Cardiac fibroblast (primary cell): ENCODE measurements at regions not wholly inside any gene's neighbourhood (a gene's known extent, or its start where the extent isn't known, plus 50 kb on each side); places are given as distances from the start of the nearest gene placed in this dataset.

Source experiments
- DNase-seq, 2 donors: peaks; one replicate each; pipeline versions ENCODE4 v3.0.0 to v3.0.0-alpha.2; 2010; ENCODE audit warnings: low read depth in 2 of 2
- H3K4me3 ChIP-seq, 2 donors: replicated peaks in 1 of 2; 1 replicate in 1 of 2; 2 replicates in 1 of 2; pipeline ENCODE4 v1.5.1; 2011; ENCODE audit warnings: low read depth in 2 of 2, low read length in 2 of 2, mild to moderate bottlenecking in 2 of 2, moderate library complexity in 1 of 2
- TF ChIP-seq, protein P1 (sequence below): IDR thresholded peaks from one replicate; pipeline ENCODE4 v1.5.1; 2011; ENCODE audit warnings: low read depth, mild to moderate bottlenecking, low read length, inconsistent platforms

DNA sequence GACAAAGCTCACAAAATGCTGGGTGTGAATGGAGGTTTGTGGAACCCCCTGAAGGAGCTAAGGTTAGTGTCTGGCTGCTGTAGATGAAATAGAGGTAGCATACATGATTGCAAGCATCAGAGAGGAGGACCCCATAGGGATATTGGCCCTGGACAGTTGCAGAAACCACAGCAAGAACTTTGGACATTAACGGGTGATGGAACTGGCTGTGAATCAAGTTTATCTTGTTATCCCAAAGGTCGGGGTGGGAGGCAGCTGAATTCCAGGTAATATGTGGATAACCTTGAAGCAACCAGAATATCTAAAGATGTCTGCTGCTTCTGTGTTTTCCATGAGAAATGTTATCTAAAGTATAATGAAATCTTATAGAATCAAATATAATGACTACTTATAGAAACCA is 447.7 kb downstream of the ZSWIM6 start:
- no peak overlapping the region for H3K4me3 ChIP-seq
- no peak for DNase-seq
- TF ChIP-seq, protein P1, sequence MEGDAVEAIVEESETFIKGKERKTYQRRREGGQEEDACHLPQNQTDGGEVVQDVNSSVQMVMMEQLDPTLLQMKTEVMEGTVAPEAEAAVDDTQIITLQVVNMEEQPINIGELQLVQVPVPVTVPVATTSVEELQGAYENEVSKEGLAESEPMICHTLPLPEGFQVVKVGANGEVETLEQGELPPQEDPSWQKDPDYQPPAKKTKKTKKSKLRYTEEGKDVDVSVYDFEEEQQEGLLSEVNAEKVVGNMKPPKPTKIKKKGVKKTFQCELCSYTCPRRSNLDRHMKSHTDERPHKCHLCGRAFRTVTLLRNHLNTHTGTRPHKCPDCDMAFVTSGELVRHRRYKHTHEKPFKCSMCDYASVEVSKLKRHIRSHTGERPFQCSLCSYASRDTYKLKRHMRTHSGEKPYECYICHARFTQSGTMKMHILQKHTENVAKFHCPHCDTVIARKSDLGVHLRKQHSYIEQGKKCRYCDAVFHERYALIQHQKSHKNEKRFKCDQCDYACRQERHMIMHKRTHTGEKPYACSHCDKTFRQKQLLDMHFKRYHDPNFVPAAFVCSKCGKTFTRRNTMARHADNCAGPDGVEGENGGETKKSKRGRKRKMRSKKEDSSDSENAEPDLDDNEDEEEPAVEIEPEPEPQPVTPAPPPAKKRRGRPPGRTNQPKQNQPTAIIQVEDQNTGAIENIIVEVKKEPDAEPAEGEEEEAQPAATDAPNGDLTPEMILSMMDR, result no peak

DNA sequence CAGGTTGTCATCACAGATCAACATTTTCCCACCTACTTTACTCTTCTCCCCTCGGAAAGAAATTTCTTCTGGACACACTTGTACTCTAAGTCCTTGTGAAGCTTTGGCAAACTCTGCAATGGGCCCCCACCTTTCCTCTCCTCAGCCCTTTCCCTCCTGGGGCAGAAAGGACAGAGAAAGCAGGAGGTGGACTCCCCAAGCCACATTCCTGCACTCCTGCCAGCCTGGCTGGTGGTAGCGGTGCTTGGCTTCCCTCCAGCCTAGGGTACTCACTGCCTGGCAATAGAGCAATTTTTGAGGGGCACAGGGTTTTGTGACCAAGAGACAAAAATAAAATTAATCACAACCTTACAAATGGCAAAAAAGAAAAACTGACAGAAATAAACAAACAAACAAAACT is 451.4 kb downstream of the ZSWIM6 start:
- no peak overlapping the region for H3K4me3 ChIP-seq
- no peak for DNase-seq
- TF ChIP-seq, protein P1, result no peak

DNA sequence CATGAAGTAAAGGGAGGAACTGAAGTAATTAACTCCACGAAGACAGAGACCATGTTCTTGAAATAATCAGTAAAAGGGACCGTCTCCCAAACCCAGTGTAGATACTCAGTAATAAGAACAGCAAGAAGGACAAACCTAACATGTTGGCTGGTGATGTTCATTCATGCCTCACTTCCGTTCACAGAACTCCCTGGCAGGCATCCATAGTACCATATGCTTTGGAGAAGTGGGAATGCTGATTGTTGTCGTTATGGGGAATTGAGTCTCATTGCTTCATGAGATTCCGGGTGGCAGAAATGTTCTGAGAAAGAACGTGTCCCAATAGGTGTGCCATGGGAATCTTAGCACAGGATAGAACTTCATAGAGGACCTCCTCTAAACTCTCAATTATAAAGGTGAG is 452.3 kb downstream of the ZSWIM6 start:
- TF ChIP-seq, protein P1, result no peak
- no peak overlapping the region for H3K4me3 ChIP-seq
- DNase-seq, result peak in 1 of 2 donors; percentile 1

DNA sequence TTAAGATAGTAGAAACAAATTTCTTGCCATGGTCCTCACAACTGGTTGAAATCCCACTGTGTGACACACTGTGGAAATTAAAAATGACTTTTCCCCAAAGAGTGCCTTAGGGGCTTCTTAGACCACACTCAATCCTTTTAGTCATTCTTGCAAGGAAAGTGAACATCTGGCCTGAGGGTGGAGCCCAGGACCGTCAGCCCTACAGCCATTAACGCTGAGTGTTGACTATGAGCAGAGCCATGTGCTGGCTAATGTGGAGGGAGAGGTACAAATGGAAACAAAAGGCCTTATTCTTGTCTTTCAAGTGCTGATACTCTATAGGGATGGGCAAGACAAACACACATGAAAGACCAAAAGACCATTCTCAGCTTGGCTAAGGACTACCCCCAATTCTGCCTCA is 456.5 kb downstream of the ZSWIM6 start:
- no peak for DNase-seq
- TF ChIP-seq, protein P1, result no peak
- no peak overlapping the region for H3K4me3 ChIP-seq

DNA sequence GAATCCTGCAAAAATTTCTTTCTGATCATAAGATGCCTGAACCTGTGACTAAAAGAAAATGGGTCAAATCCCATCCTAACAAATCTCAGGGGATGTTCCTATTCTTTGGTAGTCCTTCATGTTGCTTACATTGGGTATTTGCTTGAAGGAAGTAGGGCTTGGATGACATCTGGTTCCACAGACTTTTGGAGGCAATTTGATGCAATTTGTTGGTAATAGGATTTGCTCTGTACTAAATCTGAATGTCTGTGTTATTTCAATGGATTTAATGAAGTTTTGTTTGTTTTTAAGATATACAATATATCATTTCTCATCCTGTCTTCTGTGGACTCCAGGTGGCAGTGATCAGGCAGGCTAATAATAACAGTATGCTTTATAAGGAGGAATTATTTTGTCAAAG is 457.9 kb downstream of the ZSWIM6 start:
- DNase-seq, result no peak
- TF ChIP-seq, protein P1, result no peak
- H3K4me3 ChIP-seq, result no peak overlapping the region

DNA sequence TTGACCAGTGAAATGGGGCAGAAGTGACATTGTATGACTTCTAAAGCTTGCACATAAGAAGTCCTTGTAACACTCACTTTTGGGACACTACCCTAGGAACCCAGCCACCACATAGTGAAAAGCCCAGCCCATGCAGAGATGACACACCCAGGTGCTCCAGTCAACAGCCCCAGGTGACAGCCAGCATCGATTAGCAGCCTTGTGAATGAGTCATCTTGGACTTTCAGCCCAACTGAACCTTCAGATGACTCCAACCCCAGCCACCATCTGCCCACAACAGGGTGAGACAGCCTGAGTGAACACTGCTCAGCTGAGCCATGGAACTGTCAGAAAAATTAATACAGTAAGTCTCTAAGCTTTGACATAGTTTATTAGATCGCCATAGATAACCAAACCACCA is 458.6 kb downstream of the ZSWIM6 start:
- DNase-seq, result no peak
- no peak overlapping the region for H3K4me3 ChIP-seq

DNA sequence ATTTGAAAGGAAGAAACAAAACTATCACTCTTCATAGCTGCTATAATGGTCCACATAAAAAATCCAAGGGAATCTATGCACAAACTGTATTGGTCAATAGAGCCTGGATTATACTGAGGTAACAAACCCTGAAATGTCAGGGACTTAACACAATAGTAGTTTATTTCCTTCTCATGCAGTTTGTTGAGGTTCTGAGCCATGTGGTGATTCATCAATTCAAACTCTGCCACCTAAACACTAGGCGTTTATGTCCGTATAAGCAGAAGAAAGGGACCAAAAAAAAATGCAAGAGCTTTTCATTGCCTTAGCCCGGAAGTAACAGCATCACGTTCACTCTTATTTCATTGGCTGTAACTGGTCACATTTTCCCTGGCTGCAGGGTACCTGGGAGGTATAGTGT is 464.7 kb downstream of the ZSWIM6 start:
- no peak for DNase-seq
- H3K4me3 ChIP-seq, result no peak overlapping the region
- TF ChIP-seq, protein P1, result no peak

More for the DNA sequence above, 458.6 kb downstream of the ZSWIM6 start:
- TF ChIP-seq, protein P1, result no peak
